Left lung (tissue), 4 donors: ENCODE measurements at regions not wholly inside any gene's neighbourhood (a gene's known extent, or its start where the extent isn't known, plus 50 kb on each side); places are given as distances from the start of the nearest gene placed in this dataset.

Experiments
- ATAC-seq: fragments of 200-7000 bp; cut with Tn5 transposase; one replicate; pipeline ENCODE4 v1.9.1; 2020; ENCODE audit warnings: moderate library complexity
- DNase-seq, 4 donors: peaks; one replicate each; pipeline ENCODE4 v3.0.0-alpha.2; 2013 to 2020
- H3K27ac ChIP-seq, 2 donors: fragments of 200-600 bp; sonication (generic) in 1 of 2; one replicate each; pipeline versions ENCODE4 v1.5.0 to v1.8.0; 2020 to 2021
- H3K27me3 ChIP-seq, 2 donors: fragments of 200-600 bp; sonication (generic) in 1 of 2; one replicate each; pipeline versions ENCODE4 v1.5.0 to v1.8.0; 2020 to 2021
- H3K36me3 ChIP-seq, 2 donors: fragments of 200-600 bp; sonication (generic) in 1 of 2; one replicate each; pipeline versions ENCODE4 v1.5.0 to v1.8.0; 2020 to 2021
- H3K4me1 ChIP-seq, 2 donors: fragments of 200-600 bp; one replicate each; pipeline ENCODE4 v1.8.0; 2021
- H3K4me3 ChIP-seq, 2 donors: fragments of 200-600 bp; sonication (generic) in 1 of 2; one replicate each; pipeline versions ENCODE4 v1.5.0 to v1.8.0; 2020 to 2021; ENCODE audit warnings: mild to moderate bottlenecking in 1 of 2
- H3K9me3 ChIP-seq, 2 donors: fragments of 200-600 bp; sonication (generic) in 1 of 2; one replicate each; pipeline versions ENCODE4 v1.5.0 to v1.8.0; 2020 to 2021
- intact Hi-C, 2 donors: fragments of 100-400 bp; cut with DNase I; formaldehyde crosslinking; loops; one replicate each; pipeline versions ENCODE4 v1.11.2 to v1.14.2; 2022
- TF ChIP-seq, protein P1 (sequence below), 2 donors: fragments of 200-600 bp; sonication (generic) in 1 of 2; IDR thresholded peaks; one replicate each; pipeline versions ENCODE4 v1.5.0 to v1.8.0; 2021; ENCODE audit warnings: antibody characterized with exemption in 2 of 2
- donor health status: DM: no; HTN: yes; CAD: no.
- donor health status: DM: no; HTN: no; CAD: no.

DNA sequence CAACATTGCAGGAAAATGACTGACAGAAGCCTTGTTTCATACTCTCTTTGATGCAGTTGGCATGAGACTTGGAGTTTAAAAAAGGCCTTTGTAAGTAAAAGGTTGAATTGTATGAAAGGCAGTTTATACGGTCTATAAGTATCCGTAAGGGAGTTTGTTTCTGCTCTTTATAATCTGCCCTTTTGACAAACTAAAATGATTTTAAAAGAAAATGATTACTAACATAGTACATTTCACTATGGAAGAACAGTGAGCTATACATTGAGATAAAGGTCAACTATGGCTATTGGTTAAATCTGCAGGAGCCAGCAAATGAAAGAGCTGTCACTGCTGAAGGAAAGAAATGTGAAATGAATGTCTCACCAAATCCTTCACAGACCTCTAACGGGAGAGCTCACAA, 296.1 kb upstream of the SLITRK6 start:
- DNase-seq: no peak
- Histone ChIP-seq H3K36me3 (no peaks in the 10 kb centered on the region), H3K27ac (no peak overlapping the region), H3K27me3 (no peaks in the 10 kb centered on the region), H3K9me3 (peaks cover 0 to 3% of the 10 kb centered on the region in 2 donors), H3K4me1 (no peaks in the 10 kb centered on the region), H3K4me3 (no peak overlapping the region)
- intact Hi-C loops: no loop called here
- TF ChIP-seq, protein P1, sequence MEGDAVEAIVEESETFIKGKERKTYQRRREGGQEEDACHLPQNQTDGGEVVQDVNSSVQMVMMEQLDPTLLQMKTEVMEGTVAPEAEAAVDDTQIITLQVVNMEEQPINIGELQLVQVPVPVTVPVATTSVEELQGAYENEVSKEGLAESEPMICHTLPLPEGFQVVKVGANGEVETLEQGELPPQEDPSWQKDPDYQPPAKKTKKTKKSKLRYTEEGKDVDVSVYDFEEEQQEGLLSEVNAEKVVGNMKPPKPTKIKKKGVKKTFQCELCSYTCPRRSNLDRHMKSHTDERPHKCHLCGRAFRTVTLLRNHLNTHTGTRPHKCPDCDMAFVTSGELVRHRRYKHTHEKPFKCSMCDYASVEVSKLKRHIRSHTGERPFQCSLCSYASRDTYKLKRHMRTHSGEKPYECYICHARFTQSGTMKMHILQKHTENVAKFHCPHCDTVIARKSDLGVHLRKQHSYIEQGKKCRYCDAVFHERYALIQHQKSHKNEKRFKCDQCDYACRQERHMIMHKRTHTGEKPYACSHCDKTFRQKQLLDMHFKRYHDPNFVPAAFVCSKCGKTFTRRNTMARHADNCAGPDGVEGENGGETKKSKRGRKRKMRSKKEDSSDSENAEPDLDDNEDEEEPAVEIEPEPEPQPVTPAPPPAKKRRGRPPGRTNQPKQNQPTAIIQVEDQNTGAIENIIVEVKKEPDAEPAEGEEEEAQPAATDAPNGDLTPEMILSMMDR (IDR thresholded peaks at IDR 0.05): no peak
- ATAC-seq: no peak

DNA sequence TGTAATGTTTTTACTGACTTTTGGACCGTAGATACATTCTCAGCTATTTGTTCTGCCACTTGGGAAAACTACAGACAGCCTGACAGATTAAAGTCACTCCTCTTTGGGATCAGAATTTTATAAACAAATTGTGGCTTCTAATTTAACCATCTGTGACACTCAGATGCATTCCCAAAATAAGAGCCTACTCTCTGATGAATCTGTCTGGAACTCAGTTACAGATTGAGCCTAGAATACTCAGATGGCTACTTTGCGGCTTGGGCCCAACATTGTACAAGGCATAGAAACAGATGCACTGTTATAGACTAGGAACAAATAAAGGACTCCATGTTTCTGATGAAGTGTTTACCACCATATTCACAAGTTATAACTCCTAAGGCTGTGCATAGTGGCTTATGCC, 291.0 kb upstream of the SLITRK6 start:
- no peak overlapping the region for H3K27ac ChIP-seq
- no peaks in the 10 kb centered on the region for H3K4me1 ChIP-seq
- TF ChIP-seq, protein P1 (IDR thresholded peaks at IDR 0.05): no peak
- no peak for DNase-seq
- no peak for ATAC-seq
- H3K4me3 ChIP-seq: no peak overlapping the region
- H3K9me3 ChIP-seq: peaks cover 0 to 3% of the 10 kb centered on the region in 2 donors
- intact Hi-C loops: no loop called here
- no peaks in the 10 kb centered on the region for H3K36me3 ChIP-seq
- H3K27me3 ChIP-seq: no peaks in the 10 kb centered on the region

DNA sequence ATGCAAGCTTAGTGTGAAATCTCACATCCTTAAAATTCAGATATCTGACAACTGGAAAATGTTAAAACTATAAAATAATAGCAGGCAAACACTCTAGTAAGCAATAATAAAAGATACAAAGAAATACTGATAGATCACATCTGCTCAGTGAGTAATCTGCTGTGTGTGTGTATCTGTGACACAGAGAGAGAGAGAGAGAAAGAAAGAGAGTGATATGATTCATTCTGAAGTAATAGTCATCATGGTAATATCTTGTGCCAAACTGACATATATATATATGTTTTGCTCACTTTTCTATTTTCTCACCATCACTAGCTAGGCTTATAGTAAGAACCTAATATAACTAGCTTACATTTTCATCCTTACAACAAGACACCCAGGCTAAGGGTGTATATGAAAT, 288.0 kb upstream of the SLITRK6 start:
- Histone ChIP-seq H3K9me3 (no peaks in the 10 kb centered on the region), H3K4me3 (no peak overlapping the region), H3K27ac (no peak overlapping the region), H3K27me3 (no peaks in the 10 kb centered on the region), H3K36me3 (no peaks in the 10 kb centered on the region), H3K4me1 (no peaks in the 10 kb centered on the region)
- intact Hi-C loops: no loop called here
- TF ChIP-seq, protein P1 (IDR thresholded peaks at IDR 0.05): no peak
- ATAC-seq (no peak), DNase-seq (no peak)

DNA sequence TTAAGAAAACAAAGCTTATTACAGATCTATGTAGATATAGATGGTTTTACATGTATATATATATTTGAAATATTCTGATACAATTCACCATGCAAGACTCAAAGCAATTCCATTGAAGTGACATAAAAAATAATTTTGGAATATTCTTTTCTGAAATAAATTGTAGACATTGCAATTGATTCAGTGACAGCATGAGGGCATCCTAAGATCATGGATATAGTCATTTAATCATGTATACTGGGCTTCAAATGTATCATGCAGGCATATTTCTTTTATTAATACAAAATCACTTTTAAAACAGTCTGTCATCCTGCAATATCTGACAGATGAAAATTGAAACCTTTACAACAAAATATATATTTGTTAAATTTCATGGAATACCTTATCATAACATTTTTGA, 286.7 kb upstream of the SLITRK6 start:
- DNase-seq: no peak
- H3K4me1 ChIP-seq: no peaks in the 10 kb centered on the region
- no peak overlapping the region for H3K27ac ChIP-seq
- no peaks in the 10 kb centered on the region for H3K36me3 ChIP-seq
- H3K9me3 ChIP-seq: no peaks in the 10 kb centered on the region
- intact Hi-C loops: no loop called here
- TF ChIP-seq, protein P1 (IDR thresholded peaks at IDR 0.05): no peak
- ATAC-seq: no peak
- H3K4me3 ChIP-seq: no peak overlapping the region
- no peaks in the 10 kb centered on the region for H3K27me3 ChIP-seq

DNA sequence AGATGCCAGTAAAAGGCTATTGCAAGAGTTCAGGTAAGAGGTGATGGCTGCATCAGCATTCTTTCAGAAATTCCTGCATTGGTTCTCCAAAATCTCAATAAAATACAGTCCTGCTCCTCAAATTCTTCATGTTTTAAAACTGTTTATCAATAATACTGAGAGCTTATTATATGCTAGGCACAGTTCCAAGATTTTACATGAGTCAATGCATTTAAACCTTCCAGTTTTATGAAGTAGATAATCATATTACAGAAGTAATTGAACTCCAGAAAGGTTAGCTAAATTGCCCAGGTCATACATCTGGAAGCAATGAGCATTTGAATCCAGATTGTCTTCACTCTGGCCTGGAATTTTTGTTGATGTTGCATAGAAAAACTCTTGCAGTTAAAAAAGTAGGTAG, 282.9 kb upstream of the SLITRK6 start:
- Histone ChIP-seq H3K27me3 (no peaks in the 10 kb centered on the region), H3K4me3 (no peak overlapping the region), H3K36me3 (no peaks in the 10 kb centered on the region), H3K9me3 (no peaks in the 10 kb centered on the region), H3K27ac (no peak overlapping the region), H3K4me1 (no peaks in the 10 kb centered on the region)
- TF ChIP-seq, protein P1 (IDR thresholded peaks at IDR 0.05): no peak
- ATAC-seq (no peak), DNase-seq (no peak)
- intact Hi-C loops: no loop called here
